ENCODE measurements at regions not wholly inside any gene's neighbourhood (a gene's known extent, or its start where the extent isn't known, plus 50 kb on each side); places are given as distances from the start of the nearest gene placed in this dataset.
"Not testable (repeated sequence)": the region's sequence is repeated elsewhere in the genome, so short reads cannot be mapped to it uniquely, and the experiment has no call there.

DNA sequence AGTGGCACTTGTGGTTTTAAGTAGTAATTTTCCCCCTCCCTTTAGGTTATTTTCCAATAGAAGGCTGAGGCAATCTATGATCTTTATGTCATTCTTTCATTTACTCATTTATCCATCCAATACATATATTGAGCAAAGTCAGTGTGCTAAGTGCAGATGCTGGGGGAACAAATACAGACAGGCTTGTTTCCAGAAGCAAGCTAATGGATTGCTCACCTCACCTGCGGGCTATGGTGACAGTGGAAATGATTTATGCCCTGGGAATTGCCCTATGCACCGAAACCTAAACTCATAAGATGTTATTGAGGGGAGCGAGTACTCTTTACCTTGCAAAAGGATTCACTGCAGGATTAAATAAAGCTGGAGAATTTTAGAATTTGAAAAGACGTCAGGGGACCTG, 148.7 kb upstream of the GRK3 start:
- TF ChIP-seq, protein P1, sequence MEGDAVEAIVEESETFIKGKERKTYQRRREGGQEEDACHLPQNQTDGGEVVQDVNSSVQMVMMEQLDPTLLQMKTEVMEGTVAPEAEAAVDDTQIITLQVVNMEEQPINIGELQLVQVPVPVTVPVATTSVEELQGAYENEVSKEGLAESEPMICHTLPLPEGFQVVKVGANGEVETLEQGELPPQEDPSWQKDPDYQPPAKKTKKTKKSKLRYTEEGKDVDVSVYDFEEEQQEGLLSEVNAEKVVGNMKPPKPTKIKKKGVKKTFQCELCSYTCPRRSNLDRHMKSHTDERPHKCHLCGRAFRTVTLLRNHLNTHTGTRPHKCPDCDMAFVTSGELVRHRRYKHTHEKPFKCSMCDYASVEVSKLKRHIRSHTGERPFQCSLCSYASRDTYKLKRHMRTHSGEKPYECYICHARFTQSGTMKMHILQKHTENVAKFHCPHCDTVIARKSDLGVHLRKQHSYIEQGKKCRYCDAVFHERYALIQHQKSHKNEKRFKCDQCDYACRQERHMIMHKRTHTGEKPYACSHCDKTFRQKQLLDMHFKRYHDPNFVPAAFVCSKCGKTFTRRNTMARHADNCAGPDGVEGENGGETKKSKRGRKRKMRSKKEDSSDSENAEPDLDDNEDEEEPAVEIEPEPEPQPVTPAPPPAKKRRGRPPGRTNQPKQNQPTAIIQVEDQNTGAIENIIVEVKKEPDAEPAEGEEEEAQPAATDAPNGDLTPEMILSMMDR (IDR thresholded peaks at IDR 0.05) = not testable (repeated sequence)
- not testable (repeated sequence) for TF ChIP-seq ZFX (IDR thresholded peaks at IDR 0.05; ENCODE audit: borderline replicate concordance)

Measured in 22Rv1 (cell line).